Epidermal melanocyte (primary cell): ENCODE measurements at regions not wholly inside any gene's neighbourhood (a gene's known extent, or its start where the extent isn't known, plus 50 kb on each side); places are given as distances from the start of the nearest gene placed in this dataset.

Experiments used
- DNase-seq: peaks from one replicate; pipeline ENCODE4 v3.0.0; 2011; ENCODE audit warnings: low spot score; ENCODE audit not compliant: insufficient read length

DNA sequence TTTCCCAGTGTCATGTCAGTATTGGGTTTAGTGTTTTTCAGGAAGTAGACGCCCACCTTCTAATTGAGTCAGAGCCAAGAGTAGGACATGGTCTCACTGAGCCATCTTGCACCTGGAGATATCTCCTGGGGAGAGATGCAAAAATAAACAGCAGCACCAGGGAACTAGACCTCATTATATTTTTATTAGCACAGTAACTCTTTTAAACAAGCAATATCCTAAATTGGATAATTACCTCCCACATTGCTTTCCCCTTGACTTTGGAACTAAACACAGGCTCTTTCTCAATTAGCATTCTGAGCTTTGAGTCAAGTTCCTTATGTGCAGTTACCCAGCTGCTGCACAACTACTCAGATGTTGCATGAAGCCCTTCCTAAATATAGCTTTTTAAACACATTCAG, 175.4 kb downstream of the IBTK start:
- DNase-seq, result no peak

- no peak for DNase-seq
Observed at GRCh38 chr6:82068721-82069120, 178.8 kb downstream of the IBTK start.

GRCh38 chr6:82066991-82067411, 180.5 kb downstream of the IBTK start:
- no peak for DNase-seq

DNA sequence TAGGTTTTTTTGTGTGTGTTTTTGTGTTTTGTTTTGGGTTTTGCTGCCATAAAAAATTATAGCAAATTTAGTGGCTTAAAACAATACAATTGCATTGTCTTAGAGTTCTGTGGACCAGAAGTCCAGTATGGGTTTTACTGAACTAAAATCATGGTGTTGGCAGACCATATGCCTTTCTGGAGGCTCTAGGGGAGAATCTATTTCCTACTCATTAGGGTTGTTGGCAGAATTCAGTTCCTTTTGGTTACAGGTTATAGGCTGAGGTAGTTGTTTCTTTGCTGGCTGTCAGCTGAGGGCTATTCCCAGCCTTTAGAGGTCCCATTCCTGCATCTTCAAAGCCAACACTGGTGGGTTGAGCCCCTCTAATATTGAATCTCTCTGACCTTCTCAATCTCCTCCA, 181.3 kb downstream of the IBTK start:
- DNase-seq, result no peak

DNA sequence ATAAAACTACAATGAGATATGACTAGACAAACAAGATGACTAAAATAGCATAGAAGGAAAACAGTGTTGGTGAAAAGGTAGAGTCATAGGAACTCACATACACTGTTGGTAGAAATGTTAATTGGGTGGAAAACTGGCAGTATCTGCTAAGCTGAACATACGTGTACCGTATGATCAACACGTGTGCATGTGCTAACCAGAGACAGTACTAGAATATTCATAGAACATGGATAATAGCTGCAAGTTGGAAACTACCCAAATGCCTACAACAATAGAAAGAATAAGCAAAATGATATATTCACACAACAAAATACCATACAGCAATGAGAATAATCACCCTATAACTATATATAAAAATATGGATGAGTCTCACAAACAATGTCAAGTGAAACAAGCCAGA, 184.0 kb downstream of the IBTK start:
- DNase-seq, result no peak

GRCh38 chr6:82062219-82062618, 185.3 kb downstream of the IBTK start:
- DNase-seq, result no peak

GRCh38 chr6:82057846-82058554, 189.5 kb downstream of the IBTK start:
- DNase-seq, result peak; percentile 60

- DNase-seq, result no peak
Observed at GRCh38 chr6:82056567-82056966, 191.0 kb downstream of the IBTK start.

DNA sequence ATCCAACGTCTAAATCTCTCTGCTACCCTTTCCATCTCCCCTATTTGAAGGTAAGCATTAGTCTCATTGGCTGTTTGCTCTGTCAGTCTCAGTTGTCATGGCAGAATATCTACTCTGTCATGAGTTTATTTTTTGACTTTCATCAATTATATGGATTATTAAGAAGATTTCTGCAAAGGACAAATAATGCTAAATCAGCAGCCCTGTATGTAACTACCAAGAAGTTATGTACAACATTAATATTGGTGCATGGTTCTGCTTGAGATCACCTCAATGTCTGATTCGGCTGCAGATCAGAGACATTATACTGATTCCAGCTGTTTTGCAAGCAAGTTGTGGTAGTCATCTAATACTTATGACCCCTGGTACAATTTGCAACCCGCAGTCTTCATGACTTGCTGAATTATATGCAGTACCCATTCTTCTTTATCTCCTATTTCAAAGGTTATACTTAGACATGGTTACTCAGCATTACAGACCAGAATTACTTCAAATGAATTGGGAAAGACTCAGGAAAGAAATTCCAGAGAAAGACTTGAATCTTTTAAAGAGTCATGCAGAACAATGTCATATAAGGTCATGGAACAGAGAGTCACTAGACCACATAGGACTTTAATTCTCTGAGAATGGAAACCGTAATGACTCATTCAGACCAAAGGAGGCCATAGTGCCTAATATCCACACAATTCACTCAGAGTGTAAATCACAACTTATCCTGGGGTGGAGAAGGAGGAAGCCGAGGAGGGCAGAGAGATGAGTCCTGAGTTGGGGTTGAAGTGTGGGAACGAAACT, 201.4 kb downstream of the IBTK start:
- DNase-seq, result no peak

- DNase-seq, result peak; percentile 30
Observed at GRCh38 chr6:82040405-82041221, 206.9 kb downstream of the IBTK start.

GRCh38 chr6:82038631-82039030, 208.9 kb downstream of the IBTK start:
- no peak for DNase-seq

DNA sequence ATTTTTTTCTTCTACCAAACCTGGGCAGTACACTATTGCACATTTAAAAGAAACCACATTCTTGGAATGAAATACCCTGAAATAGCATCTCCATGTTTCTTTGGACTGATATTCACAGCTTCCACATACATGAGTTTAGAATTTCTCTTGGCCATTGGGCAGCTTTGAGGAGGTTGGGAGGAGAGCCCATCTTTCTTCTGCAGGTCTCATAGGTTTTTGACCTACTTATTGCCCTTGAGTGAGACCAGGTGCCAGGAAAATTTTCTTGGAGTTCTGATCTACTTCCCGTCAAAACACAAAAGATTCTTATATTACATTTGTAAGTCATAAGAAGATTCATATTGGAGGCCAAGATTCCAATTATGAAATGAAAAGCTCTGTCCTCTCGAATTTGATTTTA, 212.0 kb downstream of the IBTK start:
- DNase-seq, result no peak

- no peak for DNase-seq
Observed at GRCh38 chr6:82033631-82034211, 213.8 kb downstream of the IBTK start.

GRCh38 chr6:82032444-82032843, 215.1 kb downstream of the IBTK start:
- DNase-seq, result no peak

DNA sequence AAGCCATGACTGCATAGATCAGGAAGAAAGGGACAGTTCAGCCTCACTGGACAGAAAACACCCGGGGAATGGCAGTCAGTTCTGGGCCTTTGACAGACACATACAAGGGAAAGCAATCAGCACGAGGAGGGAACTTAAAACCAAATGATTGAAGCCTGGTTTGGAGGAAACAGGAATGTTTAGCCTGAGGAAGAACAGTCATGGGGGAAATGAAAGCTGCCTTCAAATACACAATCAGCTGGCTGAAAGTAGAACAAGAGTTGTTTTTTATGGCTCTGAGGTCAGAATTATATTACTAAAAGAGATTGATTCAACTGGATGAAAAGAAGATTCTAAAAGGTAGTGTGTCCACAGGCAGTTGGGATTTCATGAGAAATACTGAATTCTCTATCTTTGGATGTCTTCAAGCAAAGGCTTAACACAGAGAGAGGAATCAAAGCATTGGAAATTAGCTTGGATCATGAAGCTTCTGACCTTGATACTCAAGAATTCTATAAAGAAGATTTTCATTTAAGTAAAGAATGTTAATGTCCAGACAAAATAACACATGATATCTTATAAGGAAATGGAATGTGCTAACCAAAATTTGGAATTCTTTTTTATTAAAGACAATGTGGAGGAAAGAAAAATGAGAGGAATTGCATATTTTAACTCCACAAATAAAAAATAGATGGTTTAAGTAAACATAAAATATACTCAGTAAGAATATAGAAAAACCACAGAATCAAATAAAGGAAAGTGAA, 216.6 kb downstream of the IBTK start:
- peak; percentile 57 for DNase-seq

GRCh38 chr6:82030301-82030700, 217.2 kb downstream of the IBTK start:
- DNase-seq, result no peak

GRCh38 chr6:82025271-82025670, 222.3 kb downstream of the IBTK start:
- no peak for DNase-seq

DNA sequence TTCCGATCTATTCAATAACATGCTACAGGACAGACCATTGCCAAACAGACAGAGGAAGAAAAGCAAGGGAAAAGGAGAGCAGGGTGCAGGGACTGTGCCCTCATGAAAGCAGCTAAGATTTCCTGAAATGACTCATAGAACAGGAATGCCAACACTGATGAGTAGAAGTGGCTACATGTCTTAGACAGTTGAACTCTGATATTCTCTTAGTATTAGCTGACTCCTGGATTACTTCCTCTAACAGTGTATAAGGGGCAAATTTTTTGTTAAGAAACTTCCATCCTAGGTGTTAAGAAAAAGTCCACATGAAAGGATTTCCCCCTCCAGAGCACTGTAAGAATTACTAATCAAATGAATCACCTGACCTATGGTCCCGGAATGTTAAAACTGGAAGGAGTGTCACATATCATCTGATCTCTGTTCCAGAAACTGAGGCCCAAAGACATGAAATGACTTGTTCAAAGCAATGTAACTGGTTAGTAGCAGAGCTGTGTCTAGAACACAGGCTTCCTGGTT, 224.9 kb downstream of the IBTK start:
- no peak for DNase-seq

DNA sequence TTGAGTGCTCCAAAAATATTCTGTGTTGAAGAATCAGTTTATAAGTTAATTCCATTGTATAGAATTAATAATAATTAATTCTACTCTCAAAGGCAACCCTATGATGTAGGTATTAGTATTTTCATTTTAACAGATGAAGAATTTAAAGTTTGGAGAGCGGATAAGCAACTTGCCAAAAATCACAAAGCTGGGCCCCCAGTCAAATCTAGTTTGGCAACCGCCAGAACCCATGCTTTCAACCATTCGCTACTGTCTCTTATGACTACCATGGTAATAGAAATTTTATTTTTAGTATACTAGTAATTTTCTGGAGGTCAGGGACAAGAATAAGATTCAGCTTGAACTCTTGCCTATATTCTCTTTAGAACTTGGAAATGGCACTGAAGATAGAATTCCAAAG, 229.8 kb downstream of the IBTK start:
- no peak for DNase-seq

GRCh38 chr6:82017288-82017687, 230.3 kb downstream of the IBTK start:
- DNase-seq, result no peak

- no peak for DNase-seq
Observed at GRCh38 chr6:82015526-82015925, 232.0 kb downstream of the IBTK start.
